WTC11 (cell line): ENCODE measurements at regions not wholly inside any gene's neighbourhood (a gene's known extent, or its start where the extent isn't known, plus 50 kb on each side); places are given as distances from the start of the nearest gene placed in this dataset.

ENCODE experiments used
- ATF2 ChIP-seq: sonication (generic); formaldehyde crosslinking; IDR thresholded peaks from 2 replicates; pipeline ENCODE4 v1.8.1; 2022; ENCODE audit warnings: low read depth, missing genetic modification reagents, borderline replicate concordance
- CREM ChIP-seq: sonication (generic); formaldehyde crosslinking; IDR thresholded peaks from 2 replicates; pipeline ENCODE4 v1.8.1; 2022; ENCODE audit warnings: mild to moderate bottlenecking, missing genetic modification reagents, moderate library complexity
- NFYB ChIP-seq: sonication (generic); formaldehyde crosslinking; conservative IDR thresholded peaks from 2 replicates; pipeline ENCODE4 v1.8.0; 2022; ENCODE audit warnings: low read depth, missing genetic modification reagents
- NR1H2 ChIP-seq: sonication (generic); formaldehyde crosslinking; IDR thresholded peaks from 2 replicates; pipeline ENCODE4 v1.9.0; 2021; ENCODE audit warnings: mild to moderate bottlenecking, moderate library complexity, missing genetic modification reagents
- SMAD3 ChIP-seq: sonication (generic); formaldehyde crosslinking; IDR thresholded peaks from 2 replicates; pipeline ENCODE4 v1.8.0; 2022; ENCODE audit warnings: missing genetic modification reagents, mild to moderate bottlenecking, borderline replicate concordance
- SP1 ChIP-seq: sonication (generic); formaldehyde crosslinking; conservative IDR thresholded peaks from 2 replicates; pipeline ENCODE4 v1.8.1; 2022; ENCODE audit warnings: missing genetic modification reagents
- USF2 ChIP-seq: sonication (generic); formaldehyde crosslinking; IDR thresholded peaks from 2 replicates; pipeline ENCODE4 v1.8.1; 2023; ENCODE audit warnings: mild to moderate bottlenecking, missing genetic modification reagents, moderate library complexity
- TF ChIP-seq, protein P1 (sequence below): fragments of 200-600 bp; IDR thresholded peaks from 2 replicates; pipeline ENCODE4 v1.8.0; 2022; ENCODE audit warnings: antibody characterized with exemption
- TF ChIP-seq, protein P2 (sequence below): sonication (generic); formaldehyde crosslinking; IDR thresholded peaks from 2 replicates; pipeline ENCODE4 v1.8.0; 2022; ENCODE audit warnings: mild to moderate bottlenecking, missing genetic modification reagents
- TF ChIP-seq, protein P3 (sequence below): sonication (generic); formaldehyde crosslinking; conservative IDR thresholded peaks from 2 replicates; pipeline ENCODE4 v1.8.1; 2022; ENCODE audit warnings: mild to moderate bottlenecking, missing genetic modification reagents

- TF ChIP-seq ATF2 (CRISPR knock-in tag): no peak
- TF ChIP-seq, protein P1, sequence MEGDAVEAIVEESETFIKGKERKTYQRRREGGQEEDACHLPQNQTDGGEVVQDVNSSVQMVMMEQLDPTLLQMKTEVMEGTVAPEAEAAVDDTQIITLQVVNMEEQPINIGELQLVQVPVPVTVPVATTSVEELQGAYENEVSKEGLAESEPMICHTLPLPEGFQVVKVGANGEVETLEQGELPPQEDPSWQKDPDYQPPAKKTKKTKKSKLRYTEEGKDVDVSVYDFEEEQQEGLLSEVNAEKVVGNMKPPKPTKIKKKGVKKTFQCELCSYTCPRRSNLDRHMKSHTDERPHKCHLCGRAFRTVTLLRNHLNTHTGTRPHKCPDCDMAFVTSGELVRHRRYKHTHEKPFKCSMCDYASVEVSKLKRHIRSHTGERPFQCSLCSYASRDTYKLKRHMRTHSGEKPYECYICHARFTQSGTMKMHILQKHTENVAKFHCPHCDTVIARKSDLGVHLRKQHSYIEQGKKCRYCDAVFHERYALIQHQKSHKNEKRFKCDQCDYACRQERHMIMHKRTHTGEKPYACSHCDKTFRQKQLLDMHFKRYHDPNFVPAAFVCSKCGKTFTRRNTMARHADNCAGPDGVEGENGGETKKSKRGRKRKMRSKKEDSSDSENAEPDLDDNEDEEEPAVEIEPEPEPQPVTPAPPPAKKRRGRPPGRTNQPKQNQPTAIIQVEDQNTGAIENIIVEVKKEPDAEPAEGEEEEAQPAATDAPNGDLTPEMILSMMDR: no peak
- TF ChIP-seq, protein P2, sequence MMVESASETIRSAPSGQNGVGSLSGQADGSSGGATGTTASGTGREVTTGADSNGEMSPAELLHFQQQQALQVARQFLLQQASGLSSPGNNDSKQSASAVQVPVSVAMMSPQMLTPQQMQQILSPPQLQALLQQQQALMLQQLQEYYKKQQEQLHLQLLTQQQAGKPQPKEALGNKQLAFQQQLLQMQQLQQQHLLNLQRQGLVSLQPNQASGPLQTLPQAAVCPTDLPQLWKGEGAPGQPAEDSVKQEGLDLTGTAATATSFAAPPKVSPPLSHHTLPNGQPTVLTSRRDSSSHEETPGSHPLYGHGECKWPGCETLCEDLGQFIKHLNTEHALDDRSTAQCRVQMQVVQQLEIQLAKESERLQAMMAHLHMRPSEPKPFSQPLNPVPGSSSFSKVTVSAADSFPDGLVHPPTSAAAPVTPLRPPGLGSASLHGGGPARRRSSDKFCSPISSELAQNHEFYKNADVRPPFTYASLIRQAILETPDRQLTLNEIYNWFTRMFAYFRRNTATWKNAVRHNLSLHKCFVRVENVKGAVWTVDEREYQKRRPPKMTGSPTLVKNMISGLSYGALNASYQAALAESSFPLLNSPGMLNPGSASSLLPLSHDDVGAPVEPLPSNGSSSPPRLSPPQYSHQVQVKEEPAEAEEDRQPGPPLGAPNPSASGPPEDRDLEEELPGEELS (CRISPR knock-in tag): no peak
- no peak for TF ChIP-seq NFYB (CRISPR knock-in tag)
- no peak for TF ChIP-seq SMAD3 (CRISPR knock-in tag)
- no peak for TF ChIP-seq NR1H2 (CRISPR knock-in tag)
- TF ChIP-seq CREM: no peak
- TF ChIP-seq USF2 (CRISPR knock-in tag): no peak
- no peak for TF ChIP-seq SP1 (CRISPR knock-in tag)
- TF ChIP-seq, protein P3, sequence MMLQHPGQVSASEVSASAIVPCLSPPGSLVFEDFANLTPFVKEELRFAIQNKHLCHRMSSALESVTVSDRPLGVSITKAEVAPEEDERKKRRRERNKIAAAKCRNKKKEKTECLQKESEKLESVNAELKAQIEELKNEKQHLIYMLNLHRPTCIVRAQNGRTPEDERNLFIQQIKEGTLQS: no peak
Measured at GRCh38 chr9:14423815-14424261, 109.9 kb upstream of the NFIB start.
